ENCODE measurements at regions not wholly inside any gene's neighbourhood (a gene's known extent, or its start where the extent isn't known, plus 50 kb on each side); places are given as distances from the start of the nearest gene placed in this dataset.

DNA sequence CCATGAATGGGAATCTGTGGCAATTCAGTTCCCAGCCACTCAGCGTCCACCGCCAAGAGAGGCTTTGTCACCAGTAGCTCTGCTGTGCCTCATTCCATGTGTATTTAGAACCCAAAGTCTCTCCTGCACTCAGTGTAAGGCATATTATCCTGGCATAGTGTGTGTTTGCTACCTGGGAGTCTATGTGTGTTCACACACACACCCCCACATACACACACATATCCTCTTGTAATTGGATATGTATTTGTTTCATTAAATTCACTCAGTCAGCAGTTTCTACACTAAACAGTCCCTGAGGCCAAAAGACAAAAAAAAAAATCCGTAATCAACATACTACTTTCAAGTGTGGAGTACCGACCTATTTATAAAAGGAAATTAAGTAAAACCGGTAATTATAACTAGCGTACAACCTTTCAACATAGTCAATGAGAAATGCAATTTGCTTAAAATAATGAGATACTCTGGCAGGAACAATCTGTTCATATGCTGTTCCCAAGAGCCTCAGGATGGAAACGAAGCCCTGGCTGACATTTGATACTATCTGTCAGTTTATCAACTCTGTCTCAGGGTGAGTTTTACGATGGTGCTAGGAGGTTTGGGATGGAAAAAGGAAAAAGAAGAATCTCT is 425.8 kb upstream of the CELF2 start:
- Mint-ChIP-seq H3K4me3 (ENCODE audit: unreplicated experiment) (peak overlapping the region; percentile 17), H3K36me3 (ENCODE audit: unreplicated experiment) (no peaks in the 10 kb centered on the region), H3K9me3 (ENCODE audit: unreplicated experiment) (no peaks in the 10 kb centered on the region), H3K27ac (ENCODE audit: unreplicated experiment) (peak overlapping the region; percentile 28), H3K4me1 (ENCODE audit: low read depth, unreplicated experiment) (peaks cover 16% of the 10 kb centered on the region), H3K27me3 (ENCODE audit: unreplicated experiment) (peaks cover 5% of the 10 kb centered on the region)
- TF ChIP-seq, protein P1, sequence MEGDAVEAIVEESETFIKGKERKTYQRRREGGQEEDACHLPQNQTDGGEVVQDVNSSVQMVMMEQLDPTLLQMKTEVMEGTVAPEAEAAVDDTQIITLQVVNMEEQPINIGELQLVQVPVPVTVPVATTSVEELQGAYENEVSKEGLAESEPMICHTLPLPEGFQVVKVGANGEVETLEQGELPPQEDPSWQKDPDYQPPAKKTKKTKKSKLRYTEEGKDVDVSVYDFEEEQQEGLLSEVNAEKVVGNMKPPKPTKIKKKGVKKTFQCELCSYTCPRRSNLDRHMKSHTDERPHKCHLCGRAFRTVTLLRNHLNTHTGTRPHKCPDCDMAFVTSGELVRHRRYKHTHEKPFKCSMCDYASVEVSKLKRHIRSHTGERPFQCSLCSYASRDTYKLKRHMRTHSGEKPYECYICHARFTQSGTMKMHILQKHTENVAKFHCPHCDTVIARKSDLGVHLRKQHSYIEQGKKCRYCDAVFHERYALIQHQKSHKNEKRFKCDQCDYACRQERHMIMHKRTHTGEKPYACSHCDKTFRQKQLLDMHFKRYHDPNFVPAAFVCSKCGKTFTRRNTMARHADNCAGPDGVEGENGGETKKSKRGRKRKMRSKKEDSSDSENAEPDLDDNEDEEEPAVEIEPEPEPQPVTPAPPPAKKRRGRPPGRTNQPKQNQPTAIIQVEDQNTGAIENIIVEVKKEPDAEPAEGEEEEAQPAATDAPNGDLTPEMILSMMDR (IDR thresholded peaks at IDR 0.05; ENCODE audit: partially characterized antibody, unreplicated experiment): no peak
- peak; percentile 20 for DNase-seq

- no peaks in the 10 kb centered on the region for H3K36me3 Mint-ChIP-seq (ENCODE audit: unreplicated experiment)
- TF ChIP-seq, protein P1 (IDR thresholded peaks at IDR 0.05; ENCODE audit: partially characterized antibody, unreplicated experiment): no peak
- H3K9me3 Mint-ChIP-seq (ENCODE audit: unreplicated experiment): peaks cover 2% of the 10 kb centered on the region
- peaks cover 5% of the 10 kb centered on the region for H3K27me3 Mint-ChIP-seq (ENCODE audit: unreplicated experiment)
- H3K4me3 Mint-ChIP-seq (ENCODE audit: unreplicated experiment): no peak overlapping the region
- no peak overlapping the region for H3K27ac Mint-ChIP-seq (ENCODE audit: unreplicated experiment)
- no peak for DNase-seq
- H3K4me1 Mint-ChIP-seq (ENCODE audit: low read depth, unreplicated experiment): peaks cover 16% of the 10 kb centered on the region
Measured at GRCh38 chr10:10596256-10596655, 421.4 kb upstream of the CELF2 start.

- H3K4me3 Mint-ChIP-seq (ENCODE audit: unreplicated experiment): no peak overlapping the region
- H3K36me3 Mint-ChIP-seq (ENCODE audit: unreplicated experiment): no peaks in the 10 kb centered on the region
- TF ChIP-seq, protein P1 (IDR thresholded peaks at IDR 0.05; ENCODE audit: partially characterized antibody, unreplicated experiment): no peak
- H3K9me3 Mint-ChIP-seq (ENCODE audit: unreplicated experiment): peaks cover 2% of the 10 kb centered on the region
- H3K4me1 Mint-ChIP-seq (ENCODE audit: low read depth, unreplicated experiment): peaks cover 4% of the 10 kb centered on the region
- no peaks in the 10 kb centered on the region for H3K27me3 Mint-ChIP-seq (ENCODE audit: unreplicated experiment)
- no peak for DNase-seq
- H3K27ac Mint-ChIP-seq (ENCODE audit: unreplicated experiment): no peak overlapping the region
Measured at GRCh38 chr10:10598297-10598696, 419.4 kb upstream of the CELF2 start.

DNA sequence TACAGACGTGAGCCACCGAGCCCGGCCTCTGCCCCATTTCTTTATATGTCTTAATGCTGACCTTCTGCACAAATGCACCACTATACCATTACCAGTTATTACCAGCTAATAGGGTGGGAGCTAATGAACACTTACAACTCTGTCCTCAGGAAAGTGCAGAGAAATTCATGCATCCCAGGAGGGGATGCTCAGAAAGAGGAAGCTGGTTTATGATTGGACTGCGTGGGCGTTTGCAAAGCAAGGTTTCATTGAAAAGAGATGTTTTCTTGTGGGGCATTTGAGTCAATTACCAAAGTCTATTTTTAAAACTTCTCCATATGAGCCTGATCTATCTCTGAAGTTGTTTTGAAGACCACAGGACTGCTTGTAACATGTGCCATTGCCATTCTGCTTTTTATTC is 417.7 kb upstream of the CELF2 start:
- DNase-seq: no peak
- TF ChIP-seq, protein P1 (IDR thresholded peaks at IDR 0.05; ENCODE audit: partially characterized antibody, unreplicated experiment): no peak
- Mint-ChIP-seq H3K4me1 (ENCODE audit: low read depth, unreplicated experiment) (peaks cover 7% of the 10 kb centered on the region), H3K9me3 (ENCODE audit: unreplicated experiment) (peaks cover 2% of the 10 kb centered on the region), H3K27ac (ENCODE audit: unreplicated experiment) (no peak overlapping the region), H3K27me3 (ENCODE audit: unreplicated experiment) (no peaks in the 10 kb centered on the region), H3K4me3 (ENCODE audit: unreplicated experiment) (no peak overlapping the region), H3K36me3 (ENCODE audit: unreplicated experiment) (no peaks in the 10 kb centered on the region)

DNA sequence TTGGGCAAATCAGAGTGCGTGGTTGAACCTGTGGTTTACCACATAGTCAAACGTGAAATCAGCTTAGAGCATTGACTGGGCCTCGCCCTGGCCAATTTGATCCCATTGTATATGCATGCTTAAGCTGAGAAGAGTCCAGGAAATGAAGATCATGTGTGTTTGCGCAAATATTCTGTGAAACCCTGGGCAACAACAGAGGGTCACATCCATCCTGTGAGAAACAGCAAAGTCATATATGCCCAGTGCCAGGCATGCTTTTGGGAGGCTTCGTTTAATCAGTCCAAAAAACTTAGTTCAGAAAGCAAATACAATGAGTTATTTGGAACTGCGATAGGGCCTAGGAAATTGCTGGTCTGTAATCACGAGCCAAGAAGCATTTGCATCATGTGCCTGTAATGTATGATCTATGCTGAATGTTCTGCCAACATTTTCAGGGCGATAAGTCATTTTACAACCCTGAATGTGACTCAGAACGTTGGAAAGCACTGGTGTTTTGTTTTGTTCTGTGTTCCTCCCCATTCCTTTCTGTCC is 412.1 kb upstream of the CELF2 start:
- Mint-ChIP-seq H3K4me3 (ENCODE audit: unreplicated experiment) (no peak overlapping the region), H3K9me3 (ENCODE audit: unreplicated experiment) (peaks cover 3% of the 10 kb centered on the region), H3K27me3 (ENCODE audit: unreplicated experiment) (no peaks in the 10 kb centered on the region), H3K36me3 (ENCODE audit: unreplicated experiment) (peaks cover 6% of the 10 kb centered on the region), H3K27ac (ENCODE audit: unreplicated experiment) (no peak overlapping the region), H3K4me1 (ENCODE audit: low read depth, unreplicated experiment) (peaks cover 17% of the 10 kb centered on the region)
- TF ChIP-seq, protein P1 (IDR thresholded peaks at IDR 0.05; ENCODE audit: partially characterized antibody, unreplicated experiment): no peak
- DNase-seq: no peak
